Ovary (tissue), 3 donors: ENCODE measurements at regions not wholly inside any gene's neighbourhood (a gene's known extent, or its start where the extent isn't known, plus 50 kb on each side); places are given as distances from the start of the nearest gene placed in this dataset.

Experiments used
- CTCF ChIP-seq, 3 donors: fragments of 450-650 bp in 2 of 3; fragments of 200-600 bp in 1 of 3; IDR thresholded peaks; one replicate each; pipeline versions ENCODE4 v1.5.1 to v1.8.0; 2016 to 2022; ENCODE audit warnings: antibody characterized with exemption in 3 of 3, mild to moderate bottlenecking in 1 of 3
- POLR2A ChIP-seq: fragments of 450-650 bp; IDR thresholded peaks from one replicate; pipeline ENCODE4 v1.6.1; 2017; ENCODE audit warnings: antibody characterized with exemption, mild to moderate bottlenecking, moderate library complexity
- donor health status: DM: no; HTN: no; CAD: no.

DNA sequence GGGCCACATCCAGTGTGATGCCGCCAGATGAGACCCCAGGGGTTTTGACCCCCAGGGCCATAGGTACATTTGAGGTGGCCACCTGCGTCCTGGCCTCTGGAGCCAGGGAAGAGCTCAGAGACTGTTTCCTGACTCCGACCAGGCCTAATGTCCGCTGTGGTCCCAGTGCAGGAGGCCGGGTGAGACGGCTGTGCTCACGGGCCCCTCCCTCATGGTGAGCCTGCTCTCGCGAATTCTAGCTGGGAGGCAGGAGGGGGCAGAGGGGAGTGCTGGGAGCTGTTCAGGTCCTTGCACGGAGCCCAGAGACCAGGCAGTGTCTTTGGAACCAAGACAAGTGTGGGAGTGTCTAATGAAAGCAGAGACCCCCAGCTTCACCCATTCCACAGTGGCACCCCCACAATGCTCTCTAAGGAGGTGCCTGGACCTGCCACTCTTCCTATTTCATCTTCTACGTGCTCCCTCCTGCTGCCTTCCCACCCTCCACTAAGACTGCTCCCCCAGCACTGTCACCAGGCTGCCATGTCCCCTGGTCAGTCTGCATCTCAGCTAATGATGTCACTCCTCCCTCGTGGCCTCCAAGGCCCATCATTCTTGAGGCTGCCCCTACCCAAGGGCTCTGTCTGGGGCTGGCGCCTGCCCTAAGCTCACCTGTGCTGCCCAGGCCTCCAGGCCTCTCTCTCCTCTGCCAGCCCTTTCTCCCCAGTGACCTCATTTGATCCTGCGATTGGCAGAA lies 256.3 kb upstream of the C1orf174 start:
- no peak for TF ChIP-seq CTCF (IDR thresholded peaks at IDR 0.05)
- TF ChIP-seq POLR2A, result no peak
